Retinal pigment epithelial cell (primary cell): ENCODE measurements at regions not wholly inside any gene's neighbourhood (a gene's known extent, or its start where the extent isn't known, plus 50 kb on each side); places are given as distances from the start of the nearest gene placed in this dataset.
"Not testable (repeated sequence)": the region's sequence is repeated elsewhere in the genome, so short reads cannot be mapped to it uniquely, and the experiment has no call there.

Source experiments
- DNase-seq: peaks from one replicate; pipeline ENCODE4 v3.0.0-alpha.2; 2010; ENCODE audit warnings: low read depth
- H3K4me3 ChIP-seq: 2 replicates; pipeline ENCODE4 v1.5.1; 2011; ENCODE audit warnings: mild to moderate bottlenecking, low read length, control low read depth, moderate library complexity

DNA sequence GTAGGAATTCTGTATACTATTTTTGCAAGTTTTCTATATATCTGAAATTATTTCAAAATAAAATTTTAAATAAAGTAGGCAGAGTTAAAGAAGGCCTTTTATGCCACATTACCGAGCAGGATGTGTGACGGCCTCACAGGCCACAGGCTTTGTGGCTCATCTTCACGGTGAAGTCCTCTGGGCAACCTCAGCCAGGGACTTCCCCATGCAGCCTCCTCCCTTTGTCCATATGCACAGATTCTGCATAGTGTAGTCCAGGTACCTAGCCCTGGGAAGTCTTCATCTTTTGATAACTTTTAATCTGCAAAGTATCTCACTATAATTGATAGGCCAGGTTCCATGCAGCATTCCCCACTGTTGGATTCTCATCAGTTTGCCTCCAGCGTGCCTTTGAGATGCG is 62.8 kb downstream of the ARHGAP11B start:
- not testable (repeated sequence) for H3K4me3 ChIP-seq, DNase-seq

DNA sequence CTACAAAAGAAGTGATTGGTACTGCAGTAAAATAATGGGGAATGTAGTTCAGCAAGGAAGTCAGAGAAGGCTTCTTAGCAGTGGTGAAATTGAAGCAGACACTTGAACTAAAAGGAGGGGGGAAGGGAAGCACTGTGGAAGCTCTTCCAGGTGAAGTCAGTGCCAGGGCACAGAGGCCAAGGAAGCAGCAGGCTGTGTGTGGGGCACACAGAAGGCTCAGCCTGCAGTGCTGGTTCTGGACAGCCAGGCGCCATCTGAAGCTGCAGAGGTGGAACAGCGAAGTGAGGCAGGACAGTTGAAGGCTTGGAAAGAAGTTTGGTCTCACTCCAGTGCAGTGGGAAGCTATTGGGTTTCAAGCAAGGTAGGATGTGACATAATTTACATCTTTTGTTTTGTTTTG is 64.2 kb downstream of the ARHGAP11B start:
- H3K4me3 ChIP-seq, DNase-seq: not testable (repeated sequence)

DNA sequence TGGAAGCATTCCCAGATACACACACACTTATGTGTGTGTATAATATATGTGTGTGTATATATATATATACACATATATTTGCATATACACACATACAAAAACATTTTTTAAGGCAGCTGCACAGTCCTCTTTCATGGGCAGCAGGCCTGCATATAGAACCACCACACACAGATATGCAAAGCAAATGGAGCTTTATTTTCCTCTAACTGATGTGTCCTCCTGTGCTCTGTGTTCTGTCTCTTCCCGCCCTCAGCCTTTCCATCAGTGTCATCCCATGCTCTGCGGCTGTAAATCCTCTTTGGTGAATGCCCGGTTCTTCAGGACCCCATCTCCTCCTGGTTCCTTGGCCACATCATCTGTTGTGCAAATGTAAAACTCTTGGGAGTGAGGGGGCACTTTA is 69.9 kb downstream of the ARHGAP11B start:
- not testable (repeated sequence) for H3K4me3 ChIP-seq, DNase-seq

DNA sequence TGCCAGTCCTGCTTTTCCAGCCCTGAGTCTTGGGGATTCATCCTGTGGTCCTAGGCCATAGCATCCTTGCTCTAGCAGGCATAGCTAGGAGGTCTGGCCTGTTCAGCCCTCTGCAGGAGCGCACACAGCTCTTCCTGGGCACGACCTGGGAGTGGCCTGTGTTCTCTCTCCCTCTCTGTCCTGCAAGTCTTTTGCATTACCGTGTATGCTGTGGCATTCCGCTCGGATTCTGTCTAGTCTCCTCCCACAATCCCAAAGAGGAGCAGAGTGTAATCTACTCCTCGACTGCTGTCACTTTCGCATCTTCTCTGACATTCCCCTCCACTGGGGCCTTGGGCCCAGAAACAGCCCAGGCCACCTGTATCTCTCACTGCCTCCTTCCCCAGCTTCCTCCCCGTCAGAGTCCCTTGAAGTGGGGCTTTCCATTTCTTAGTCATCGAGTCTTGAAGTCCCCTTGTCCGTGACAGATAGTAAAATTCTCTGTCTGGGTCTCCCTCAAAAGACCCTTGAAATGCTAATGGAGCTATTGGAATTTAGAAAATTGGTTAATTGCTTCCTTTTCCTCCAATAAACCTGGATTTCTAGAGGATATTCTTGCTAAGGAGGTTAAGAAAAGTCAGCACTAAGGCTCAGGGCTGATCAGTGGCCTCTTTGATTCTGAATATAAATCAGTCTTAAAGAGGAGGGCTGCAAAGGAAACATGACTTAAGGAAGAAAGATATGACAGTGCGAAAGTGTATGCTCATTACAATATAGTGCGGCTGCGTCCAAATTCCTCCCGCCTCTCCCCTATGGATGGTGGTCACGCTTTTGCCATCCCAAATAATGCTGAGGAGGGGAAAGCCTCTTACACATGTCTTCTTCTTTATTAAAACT is 70.7 kb downstream of the ARHGAP11B start:
- H3K4me3 ChIP-seq, DNase-seq: not testable (repeated sequence)

DNA sequence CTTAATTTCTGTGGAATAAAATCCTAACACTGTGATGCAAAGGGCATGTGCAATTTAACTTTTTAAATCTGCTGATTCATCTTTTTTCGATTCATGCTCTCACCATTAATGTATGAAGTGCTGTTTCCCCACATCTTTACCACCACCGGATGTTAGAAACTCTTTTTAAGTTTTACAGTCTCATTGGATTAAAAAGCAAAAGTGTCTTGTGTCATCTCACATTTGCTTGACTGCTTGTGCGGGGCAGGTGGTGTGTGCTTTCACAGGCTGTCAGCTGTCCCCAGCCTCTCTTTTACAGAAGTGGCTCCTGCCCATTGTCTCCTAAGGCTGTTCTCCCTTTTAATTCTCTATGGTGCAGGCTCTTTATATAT is 71.4 kb downstream of the ARHGAP11B start:
- not testable (repeated sequence) for H3K4me3 ChIP-seq, DNase-seq

DNA sequence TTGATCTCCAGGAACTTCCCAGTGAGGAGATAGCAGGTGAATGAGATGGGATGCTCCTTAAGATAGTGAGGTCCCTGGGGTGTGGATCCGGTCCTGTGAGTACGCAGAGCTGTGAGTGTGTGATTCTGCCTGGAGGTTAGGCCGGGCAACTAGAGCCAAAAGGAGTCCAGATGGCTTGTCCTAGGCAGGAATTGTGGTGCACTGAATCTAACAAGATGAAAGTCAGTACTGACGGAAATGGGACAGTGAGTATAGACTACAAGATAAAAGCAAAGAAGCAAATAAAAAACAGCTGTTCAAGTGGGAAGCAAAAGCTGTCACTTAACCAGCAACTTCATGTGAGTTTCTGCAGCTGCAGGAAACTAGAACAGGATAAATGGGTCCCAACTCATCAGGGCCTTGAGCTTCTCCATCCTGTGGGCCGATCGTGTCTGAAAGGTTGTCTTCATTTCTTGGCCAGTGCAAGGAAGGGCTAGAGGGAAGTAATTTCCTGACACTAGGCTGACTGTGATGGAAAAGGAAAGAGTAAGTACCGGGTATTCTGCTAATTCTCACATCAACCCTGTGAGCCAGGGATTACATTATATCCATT is 74.2 kb downstream of the ARHGAP11B start:
- not testable (repeated sequence) for H3K4me3 ChIP-seq, DNase-seq

DNA sequence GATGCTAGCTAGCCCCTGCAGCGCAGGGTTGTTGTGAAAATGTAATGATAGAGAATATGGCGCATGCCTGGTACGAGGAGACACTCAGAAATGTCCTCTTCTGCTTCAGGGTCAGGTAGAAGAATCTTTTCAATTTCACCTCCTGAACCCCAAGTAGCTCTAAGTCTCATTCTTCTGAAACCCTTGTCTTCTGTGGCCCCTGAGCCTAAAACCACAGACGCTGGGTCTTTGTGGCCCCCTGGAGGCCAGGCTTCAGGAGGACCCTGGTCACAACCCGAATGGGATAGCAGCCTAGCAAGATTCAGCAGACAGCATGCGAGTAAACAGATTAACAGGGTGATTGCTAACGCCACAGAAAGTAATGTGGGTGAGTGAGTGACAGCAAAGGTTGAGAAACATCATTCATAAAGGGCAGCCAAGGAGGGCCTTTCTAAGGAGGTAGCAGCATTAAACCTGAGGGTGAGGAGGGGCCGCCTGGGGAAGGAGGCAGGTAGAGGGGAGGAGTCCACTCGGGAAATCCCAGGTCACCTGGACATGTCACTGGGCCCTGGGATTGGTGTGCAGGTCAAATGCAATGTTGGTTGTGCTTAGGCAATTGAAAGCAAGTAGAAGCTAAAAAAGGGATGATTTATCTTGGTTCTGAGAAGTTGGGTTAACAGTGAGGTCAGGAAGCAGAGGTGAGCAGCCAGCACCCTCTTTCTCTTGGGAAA is 82.2 kb downstream of the ARHGAP11B start:
- not testable (repeated sequence) for H3K4me3 ChIP-seq, DNase-seq

DNA sequence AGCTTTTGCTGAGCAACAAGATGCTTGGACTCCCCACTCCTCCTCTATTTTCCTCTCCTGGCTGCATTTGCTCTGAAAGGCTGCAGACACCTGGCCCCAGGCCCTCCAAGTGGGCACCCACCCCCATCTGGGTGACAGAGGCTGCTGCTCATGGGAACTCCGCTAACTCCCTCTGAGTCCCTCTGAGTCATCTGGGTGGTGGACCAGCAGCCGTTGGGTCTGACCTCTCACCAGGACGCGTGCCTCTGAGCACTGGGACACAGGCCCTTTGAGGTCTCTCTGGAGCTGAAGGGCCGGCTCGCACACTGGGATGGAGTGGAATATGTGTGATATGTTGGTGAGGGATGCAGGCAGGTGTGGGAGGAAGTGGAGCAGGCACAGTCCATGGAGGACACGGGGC is 82.9 kb downstream of the ARHGAP11B start:
- not testable (repeated sequence) for H3K4me3 ChIP-seq, DNase-seq

DNA sequence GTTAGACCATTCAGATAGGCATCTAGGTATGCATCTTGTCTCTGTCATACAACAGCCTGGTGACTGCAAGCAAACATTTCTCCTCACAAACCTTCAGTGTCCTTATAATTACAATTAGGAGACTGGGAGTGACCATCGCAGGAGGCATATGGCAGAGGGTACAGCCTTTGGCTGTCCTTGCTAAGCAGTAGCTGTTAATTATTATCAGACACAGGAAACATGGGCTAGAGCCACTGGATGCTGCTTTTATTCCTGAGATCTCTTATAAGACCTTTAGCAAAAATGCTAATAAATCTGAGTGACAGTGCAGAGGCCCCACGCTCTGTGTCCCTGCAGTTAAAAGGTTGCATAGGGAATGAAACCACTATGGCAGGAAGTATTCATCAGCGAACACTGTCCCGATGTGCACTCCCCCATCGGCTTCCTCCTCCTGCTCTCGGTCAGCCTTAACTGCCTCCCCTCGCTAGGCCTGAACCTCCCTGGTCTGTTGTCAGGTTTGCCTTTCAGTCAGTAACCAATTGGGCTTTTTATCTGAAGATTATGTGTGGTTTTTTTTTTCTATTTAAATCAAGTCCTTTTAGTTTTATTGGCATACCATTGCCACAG is 92.2 kb downstream of the ARHGAP11B start:
- not testable (repeated sequence) for DNase-seq, H3K4me3 ChIP-seq

DNA sequence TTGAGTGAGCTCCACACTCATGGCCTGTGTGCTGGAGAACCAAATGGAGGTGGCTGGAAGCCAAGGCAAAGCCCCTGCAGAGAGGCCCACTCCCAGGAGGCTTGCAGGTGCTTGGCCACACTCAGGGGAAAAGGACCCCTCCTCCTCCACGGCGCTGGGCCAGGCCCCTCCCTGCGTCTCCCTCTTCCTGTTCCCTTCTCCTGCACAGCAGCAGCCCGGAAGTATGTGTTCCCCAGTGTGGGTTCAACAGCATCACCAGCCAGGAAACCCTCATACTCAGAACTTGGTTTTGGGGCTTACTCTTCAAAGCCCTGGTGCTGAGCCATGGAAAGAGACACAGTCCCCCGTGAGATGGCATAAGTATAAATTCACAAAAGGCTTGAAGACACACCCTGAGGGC is 93.4 kb downstream of the ARHGAP11B start:
- DNase-seq, H3K4me3 ChIP-seq: not testable (repeated sequence)

DNA sequence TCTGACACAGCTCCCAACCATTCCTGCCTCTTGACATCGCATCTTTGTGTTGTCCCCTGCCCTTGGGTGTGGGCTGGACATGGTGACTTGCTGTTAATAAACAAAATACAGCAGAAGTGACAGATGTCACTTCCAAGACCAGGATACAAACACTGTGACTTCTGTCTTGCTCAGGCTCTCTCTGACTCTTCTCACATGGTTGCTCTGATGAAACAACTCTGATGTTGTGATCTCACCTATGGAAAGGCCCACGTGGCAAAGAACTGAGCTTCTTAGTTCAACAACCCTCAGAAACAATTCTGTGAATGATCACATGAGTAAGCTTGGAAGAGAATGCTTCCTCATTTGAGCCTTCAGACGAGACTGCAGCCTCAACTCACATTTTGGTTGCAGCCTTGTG is 94.9 kb downstream of the ARHGAP11B start:
- H3K4me3 ChIP-seq, DNase-seq: not testable (repeated sequence)

DNA sequence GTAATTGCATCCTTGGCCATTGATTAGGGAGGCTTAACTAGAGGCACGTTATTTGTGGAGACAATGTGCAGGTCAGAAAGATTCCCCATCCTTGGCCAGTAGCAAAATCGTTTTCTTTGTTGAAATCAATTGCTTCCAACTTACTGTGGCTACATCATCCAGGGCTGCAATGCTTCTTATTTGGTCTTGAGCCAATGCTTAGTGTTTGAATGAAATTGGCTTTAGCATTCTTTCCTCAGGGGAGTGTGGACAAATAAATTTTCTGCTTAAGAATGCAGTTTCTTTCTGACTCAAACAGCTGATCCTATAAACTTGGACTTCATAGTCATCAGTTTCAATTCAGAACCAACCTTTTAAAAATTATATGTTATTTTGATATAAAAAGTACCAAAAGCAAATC is 95.6 kb downstream of the ARHGAP11B start:
- not testable (repeated sequence) for H3K4me3 ChIP-seq, DNase-seq

DNA sequence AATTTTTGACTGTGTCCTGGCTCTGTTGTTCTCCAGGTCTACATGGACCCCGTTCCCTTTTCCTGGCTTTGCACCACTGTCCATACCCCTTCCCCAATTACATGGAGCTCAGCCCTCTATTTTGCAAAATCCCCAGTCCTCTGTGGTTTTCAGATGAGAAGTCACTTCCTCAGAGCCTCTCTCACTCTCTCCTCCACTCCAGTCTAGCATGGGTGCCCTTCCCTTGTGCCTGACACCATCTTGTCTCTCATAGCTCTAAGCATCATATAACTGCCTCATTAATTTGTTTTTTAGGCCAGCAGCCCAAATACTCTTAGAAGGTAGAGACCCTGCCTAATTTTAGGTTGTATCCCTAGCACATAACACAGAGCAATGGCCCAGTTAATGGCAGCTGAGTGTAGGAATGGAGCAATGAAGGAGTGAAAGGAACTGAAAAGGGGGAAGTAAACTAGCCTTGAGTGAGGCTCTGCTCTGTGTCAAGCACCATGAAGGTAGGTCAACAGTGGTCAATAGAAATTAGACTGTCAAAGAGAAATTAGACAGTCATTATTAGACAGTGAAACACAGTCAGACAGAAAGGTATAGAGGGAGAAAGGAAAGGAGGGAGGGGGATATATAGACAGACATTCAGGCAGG is 97.7 kb downstream of the ARHGAP11B start:
- not testable (repeated sequence) for H3K4me3 ChIP-seq, DNase-seq

DNA sequence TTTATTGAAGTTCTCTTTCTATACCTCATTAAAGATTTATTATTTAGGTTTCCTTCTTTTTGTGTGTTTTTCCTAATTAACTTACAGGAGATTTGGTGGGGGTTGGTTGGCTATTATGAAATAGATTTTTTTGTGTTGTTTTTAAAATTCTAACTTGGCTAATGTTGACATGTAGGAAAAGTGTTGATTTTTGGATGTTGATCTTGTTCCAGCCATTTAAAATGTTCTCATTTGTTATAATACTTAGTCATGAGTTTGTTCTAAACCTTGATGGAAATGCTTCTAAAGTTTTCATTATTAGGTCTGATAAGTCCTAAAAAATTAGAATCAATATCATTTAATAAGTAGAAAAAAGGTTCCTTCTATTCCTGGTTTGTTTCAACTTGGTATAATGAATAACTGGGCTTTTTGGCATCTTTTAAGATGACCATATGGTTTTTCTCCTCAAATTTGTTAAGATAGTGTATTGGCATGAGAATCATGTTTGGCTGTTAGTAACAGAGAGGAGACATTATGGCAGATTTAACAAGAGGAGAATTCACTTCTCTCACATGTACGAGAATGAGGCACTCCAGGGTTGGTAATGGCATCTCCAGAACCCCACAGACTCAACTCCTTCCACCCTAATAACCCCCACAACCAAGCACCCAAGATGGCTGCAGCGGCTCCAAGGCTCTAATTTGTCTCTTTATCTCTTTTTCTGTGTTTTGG is 104.1 kb downstream of the ARHGAP11B start:
- not testable (repeated sequence) for DNase-seq

DNA sequence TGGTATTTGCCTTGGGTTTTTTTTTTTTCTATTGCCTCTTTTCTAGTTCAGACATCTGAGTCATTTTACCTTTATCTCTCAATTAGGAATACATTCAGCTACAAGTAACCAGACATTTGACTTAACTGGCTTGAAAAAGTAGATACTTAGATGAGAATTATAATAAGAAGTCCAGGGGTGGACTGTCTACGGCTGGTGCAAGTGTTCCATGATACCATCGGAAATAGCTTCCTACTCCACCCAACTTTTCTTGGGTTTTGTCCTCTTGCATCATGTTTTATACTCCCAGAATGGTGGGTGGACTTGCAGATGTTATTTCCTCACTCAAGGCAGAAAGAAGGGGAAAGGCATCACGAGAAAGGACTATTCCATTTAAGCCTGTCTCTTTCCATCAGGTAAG is 104.7 kb downstream of the ARHGAP11B start:
- DNase-seq, H3K4me3 ChIP-seq: not testable (repeated sequence)

More for the DNA sequence above, 104.1 kb downstream of the ARHGAP11B start:
- not testable (repeated sequence) for H3K4me3 ChIP-seq

DNA sequence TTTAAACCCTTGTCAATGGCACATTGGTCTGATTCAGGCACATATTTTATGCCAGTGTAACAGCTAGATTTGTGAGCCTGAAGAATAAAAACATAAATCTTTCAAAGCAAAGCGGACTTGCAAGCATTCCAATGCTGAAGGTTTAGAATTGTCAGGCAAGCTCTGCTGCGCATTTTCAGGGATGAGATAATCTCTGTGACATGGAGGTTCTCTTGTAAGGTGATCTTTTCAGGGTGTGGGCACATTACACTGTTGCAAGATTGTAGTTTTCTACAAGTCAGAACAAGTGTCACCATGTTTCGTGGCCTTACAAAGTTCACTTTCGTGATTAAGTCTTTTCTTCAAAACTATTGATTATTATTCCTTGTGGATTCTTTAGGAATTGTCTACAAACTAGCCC is 106.2 kb downstream of the ARHGAP11B start:
- not testable (repeated sequence) for DNase-seq, H3K4me3 ChIP-seq

DNA sequence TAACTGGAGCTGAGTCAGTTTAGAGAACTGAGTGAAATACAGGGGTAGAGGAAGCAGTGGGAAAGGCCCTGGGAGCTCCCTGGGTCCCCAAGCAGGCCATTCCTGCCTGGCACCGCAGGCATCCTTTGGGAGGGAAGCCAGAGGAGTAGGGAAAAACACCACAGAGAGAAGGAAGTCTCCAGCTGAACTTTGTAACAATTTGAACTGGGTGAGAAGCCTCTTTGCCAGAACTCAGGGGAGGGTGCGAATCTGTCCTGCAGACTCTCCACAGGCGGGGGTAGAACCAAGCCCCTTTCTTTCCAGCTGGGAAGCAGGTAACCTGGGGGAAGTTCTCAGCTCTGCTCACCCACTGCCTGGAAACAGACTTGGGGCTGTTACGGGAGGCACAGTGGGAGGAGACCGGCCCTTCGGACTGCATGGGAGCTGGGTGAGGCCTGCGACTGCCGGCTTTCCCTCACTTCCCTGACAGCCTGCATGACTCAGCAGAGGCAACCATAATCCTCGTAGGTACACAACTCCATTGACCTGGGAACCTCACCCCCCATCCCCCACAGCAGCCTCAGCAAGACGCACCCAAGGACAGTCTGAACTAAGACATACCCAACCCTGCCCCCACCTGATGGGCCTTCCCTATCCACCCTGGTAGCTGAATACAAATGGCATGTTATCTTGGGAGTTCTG is 110.1 kb downstream of the ARHGAP11B start:
- H3K4me3 ChIP-seq, DNase-seq: not testable (repeated sequence)

DNA sequence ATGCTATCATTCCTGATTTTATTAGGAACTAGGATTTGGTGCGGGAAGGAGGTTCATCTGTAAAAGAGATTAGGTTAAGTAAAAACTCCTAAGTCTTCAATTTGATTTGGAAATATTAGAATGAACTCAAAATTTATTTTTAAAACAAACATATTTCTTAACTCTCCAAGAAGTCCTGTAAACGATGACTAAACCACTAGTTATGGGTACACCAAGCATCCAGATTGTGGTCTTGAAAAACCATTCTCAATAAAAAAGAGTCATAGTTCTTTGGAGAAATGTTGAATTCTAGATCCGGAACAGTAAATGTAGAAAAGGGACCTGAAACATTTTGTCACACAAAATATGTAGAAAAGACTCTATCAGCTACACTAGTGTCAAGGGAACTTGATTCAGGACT is 116.9 kb downstream of the ARHGAP11B start:
- not testable (repeated sequence) for H3K4me3 ChIP-seq, DNase-seq
